NCI-H2196 (cell line): ENCODE measurements at regions not wholly inside any gene's neighbourhood (a gene's known extent, or its start where the extent isn't known, plus 50 kb on each side); places are given as distances from the start of the nearest gene placed in this dataset.
A peak's percentile ranks its signal among the peaks of the same experiment; 100 is the strongest.
"Not testable (repeated sequence)": the region's sequence is repeated elsewhere in the genome, so short reads cannot be mapped to it uniquely, and the experiment has no call there.

Experiments
- DNase-seq: peaks from one replicate; lab custom pipeline; 2025; ENCODE audit not compliant: unreplicated experiment; lab: John Stamatoyannopoulos, UW

DNA sequence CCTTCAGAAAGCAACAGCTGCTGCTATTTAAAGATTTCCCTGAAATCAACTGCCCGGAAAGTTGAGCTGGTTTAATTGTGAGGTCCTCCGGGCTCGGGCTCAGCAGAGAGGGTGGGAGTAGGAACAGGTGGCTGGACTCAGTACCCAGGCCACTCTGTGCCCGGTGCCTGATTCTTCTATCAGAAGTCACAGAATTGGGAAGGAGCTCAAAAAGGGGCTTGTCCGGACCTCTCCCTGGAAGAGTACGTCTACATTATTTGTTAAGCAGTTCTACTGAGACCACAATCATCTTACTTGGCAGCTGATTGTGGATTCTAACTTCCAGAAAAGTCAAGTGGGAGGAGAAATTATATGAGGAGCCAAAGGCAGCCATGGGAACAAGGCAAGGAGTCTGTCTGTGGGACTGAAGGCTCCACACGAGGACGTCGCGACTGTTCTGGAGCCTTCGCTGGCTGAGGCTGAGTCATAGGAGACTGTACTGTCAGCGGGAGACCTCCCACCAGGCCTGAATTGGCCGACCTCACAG, 91.7 kb upstream of the ANKRD10 start:
- peak; percentile 47 for DNase-seq

DNA sequence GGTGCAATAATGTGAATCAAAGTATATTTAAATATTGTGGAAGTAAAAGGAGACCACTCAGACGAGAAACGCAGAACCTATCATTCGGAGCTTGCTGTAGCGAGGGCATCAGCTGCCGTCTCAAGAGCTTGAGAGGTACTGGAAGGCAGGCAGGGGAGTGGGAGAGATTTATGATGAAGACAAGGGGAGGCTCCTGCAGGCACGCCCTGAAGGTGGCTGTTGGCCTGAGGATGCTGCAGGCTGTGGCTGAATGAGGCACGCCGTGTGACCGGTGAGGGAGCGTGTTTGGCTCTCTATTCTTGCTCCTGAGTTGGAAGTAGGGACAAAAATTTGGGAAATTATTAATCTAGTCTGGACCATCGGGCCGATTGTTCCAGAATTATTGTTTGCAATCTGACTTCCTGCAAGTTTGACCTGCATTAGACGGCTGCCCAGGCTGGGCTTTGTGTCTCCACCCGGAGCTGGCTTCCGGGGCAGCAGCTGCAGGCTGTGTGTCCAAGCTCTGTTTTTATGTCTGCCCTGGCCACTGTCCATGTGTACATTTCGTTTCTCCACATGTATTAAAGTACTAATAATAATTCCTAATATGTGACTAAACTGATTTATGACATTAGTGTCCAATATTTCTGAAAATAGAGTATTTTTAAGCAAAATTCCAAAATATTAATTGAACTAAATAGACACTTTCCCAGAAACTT, 91.1 kb upstream of the ANKRD10 start:
- peak; percentile 46 for DNase-seq

- DNase-seq, result no peak
These were observed 90.5 kb upstream of the ANKRD10 start for GRCh38 chr13:111005364-111005763.

DNA sequence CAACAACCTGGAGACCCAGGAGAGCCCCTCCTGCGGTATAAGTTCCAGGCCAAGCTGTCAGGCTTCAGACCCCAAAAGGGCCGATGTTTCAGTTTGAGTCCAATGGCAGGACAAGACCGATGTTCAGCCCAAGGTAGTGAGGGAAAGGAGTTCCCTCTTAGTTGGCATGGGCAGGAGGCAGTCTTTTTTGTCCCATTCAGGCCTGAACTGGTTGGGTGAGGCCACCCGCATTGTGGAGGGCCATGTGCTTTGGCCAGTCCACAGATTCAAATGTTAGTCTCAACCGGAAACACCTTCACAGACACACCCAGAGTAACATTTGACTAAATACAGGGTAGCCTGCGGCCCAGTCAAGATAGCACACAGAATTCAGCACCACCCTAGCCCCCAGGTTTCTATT, 89.6 kb upstream of the ANKRD10 start:
- no peak for DNase-seq

- DNase-seq, result no peak
These were observed 86.8 kb upstream of the ANKRD10 start for GRCh38 chr13:111001636-111002035.

GRCh38 chr13:110993788-110994187, 78.9 kb upstream of the ANKRD10 start:
- no peak for DNase-seq

- no peak for DNase-seq
These were observed 77.2 kb upstream of the ANKRD10 start for GRCh38 chr13:110991991-110992508.

DNA sequence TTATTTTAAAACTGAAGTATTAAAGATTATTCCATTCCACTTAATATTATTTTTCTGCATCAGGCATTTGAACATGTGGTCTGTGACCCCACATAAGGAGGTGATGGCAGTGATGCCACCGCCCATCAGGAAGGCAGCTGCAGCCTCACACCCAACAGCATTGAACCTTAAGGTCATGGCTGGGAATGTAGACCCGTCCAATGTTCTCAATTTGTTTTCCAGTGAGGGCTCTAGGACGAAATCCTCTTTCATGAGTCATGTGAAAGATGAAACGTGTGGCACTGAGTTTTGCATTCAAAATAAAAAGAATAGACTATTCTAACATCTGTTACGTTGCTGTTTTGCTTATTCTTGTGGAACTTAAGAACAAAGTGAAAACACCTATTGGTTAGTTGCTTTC, 74.5 kb upstream of the ANKRD10 start:
- no peak for DNase-seq

- no peak for DNase-seq
These were observed 70.7 kb upstream of the ANKRD10 start for GRCh38 chr13:110985541-110985940.

DNA sequence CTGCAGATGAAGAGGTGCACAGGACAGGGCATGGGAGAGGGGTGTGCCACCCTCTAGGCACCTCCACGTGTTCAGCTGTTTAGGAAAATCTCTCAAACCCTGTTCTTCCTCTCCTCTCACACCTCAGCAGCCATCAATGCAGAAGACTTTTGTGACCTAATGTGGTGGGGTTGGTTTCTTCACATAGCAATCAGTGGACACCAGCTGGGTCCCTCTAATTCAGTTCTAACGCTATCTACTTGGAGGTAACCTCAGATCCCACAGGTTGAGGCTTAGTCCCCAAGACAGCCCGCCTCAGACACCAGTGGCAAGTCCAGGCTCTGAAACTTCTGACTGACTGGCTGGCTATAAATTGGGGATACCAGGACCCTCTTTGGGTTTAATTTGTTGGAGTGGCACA, 69.9 kb upstream of the ANKRD10 start:
- no peak for DNase-seq

GRCh38 chr13:110984381-110984780, 69.5 kb upstream of the ANKRD10 start:
- no peak for DNase-seq

GRCh38 chr13:110983241-110983640, 68.4 kb upstream of the ANKRD10 start:
- no peak for DNase-seq

DNA sequence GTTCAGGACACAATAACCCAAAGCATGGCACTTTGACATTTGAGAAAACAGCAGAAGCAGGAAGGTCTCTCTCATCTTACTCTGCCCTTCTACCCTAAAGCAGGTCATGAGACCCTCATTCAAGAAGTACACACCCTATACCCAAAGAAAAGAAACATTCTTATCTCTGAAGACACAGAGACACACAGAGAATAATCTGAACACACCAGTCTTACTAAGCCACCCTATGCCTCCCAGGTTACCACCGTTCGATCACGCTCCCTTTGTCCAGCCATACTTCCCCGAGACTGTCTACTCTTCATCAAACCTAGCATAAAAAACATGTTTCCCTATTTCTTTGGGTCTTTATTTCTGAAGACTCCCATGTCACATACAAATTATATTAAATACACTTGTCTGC, 66.5 kb upstream of the ANKRD10 start:
- no peak for DNase-seq

GRCh38 chr13:110980921-110981320, 66.1 kb upstream of the ANKRD10 start:
- peak; percentile 2 for DNase-seq

- not testable (repeated sequence) for DNase-seq
These were observed 64.3 kb upstream of the ANKRD10 start for GRCh38 chr13:110979149-110979548.

DNA sequence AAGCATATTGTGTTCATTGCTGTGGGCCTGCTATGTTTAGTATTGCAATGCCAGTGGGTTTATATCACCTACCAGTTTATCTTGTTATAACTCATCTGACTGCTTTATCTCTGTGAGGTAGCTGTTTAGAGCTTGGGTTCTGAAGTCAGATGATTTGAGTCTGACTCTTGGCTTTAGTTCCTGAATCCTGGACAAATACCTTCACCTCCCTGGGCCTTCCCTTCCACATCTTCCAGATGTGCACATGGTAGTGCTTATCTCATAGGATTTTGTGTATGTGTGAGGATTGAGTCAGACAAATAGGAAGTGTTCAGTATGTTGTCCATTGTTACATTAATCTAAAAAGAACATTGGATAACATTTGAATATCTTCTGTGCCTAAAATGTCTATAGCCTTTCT, 63.5 kb upstream of the ANKRD10 start:
- no peak for DNase-seq

GRCh38 chr13:110976785-110977184, 61.9 kb upstream of the ANKRD10 start:
- no peak for DNase-seq

DNA sequence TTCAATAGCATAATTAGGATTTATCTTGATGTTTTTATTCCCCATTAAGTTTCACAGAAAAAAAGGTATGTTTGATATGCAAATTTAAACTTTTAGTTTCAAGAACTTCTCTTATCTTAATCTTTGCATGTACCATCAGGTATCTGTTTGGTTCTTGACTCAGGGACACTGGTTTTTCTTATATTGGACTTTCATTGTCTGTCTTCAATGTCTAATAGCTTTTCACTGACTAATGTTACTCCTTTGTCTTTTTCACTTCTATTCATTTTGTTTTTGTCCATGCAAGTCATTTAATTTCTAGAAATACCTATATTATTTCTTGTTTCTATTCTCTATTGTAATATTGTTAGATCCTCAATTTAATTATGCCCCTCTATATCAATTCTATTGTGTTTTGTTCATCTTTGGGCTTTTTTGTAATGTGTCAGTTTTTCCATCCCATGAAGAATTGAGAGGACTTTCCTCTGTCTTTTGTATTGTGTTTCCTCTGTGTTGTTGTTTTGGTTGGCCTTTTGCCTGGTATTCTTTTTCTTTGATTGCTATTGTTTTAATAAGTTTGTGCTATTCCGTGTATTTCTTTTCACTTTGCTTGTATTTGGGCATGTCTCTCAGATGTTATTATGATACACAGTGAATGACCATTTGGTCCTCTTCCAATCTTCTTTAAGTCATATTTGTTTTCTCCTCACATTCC, 58.3 kb upstream of the ANKRD10 start:
- no peak for DNase-seq

GRCh38 chr13:110971486-110971885, 56.6 kb upstream of the ANKRD10 start:
- DNase-seq, result no peak

GRCh38 chr13:110967156-110967855, 52.4 kb upstream of the ANKRD10 start:
- DNase-seq, result not testable (repeated sequence)

DNA sequence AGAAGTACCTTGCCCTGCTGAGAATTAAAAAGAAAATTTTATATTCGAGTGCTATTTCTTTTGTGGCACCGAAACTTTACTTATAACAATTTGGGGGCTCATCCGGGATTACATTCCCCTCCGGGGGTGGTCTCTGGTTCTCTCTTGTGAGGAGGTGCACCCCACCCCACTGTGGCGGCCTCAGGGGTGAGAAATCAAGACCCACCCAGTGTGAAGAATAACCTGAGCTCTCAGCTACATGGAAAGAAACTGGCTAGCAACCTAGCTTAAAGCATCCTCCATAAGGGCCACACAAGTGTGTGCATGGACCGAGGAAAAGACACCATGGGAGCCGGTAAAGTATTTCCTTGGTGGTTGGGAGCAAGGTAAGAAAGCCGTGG, 50.9 kb upstream of the ANKRD10 start:
- no peak for DNase-seq
